ENCODE measurements at regions not wholly inside any gene's neighbourhood (a gene's known extent, or its start where the extent isn't known, plus 50 kb on each side); places are given as distances from the start of the nearest gene placed in this dataset.

DNA sequence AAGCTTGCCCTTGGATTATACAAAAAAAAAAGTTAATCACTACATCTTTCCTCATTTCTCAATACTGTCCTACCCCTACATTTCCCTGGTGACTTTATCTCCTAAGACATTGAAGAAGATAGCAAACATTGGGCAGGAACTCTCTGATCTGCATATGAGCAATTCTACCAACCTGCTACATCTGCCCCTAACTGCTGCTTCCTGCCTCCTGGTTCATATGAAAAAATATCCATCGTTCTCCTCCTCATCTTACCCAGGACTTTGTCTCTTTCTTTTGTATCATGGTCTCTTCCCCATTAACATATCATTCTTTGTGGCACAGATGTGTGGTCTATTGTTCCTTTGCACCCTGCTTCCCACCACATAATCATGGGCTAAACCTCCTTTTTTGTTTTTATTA lies 139.7 kb upstream of the PCGF5 start:
- H3K36me3 Mint-ChIP-seq (ENCODE audit: insufficient read depth, unreplicated experiment), result no peaks in the 10 kb centered on the region
- DNase-seq (ENCODE audit: unreplicated experiment), result no peak
- TF ChIP-seq, protein P1, sequence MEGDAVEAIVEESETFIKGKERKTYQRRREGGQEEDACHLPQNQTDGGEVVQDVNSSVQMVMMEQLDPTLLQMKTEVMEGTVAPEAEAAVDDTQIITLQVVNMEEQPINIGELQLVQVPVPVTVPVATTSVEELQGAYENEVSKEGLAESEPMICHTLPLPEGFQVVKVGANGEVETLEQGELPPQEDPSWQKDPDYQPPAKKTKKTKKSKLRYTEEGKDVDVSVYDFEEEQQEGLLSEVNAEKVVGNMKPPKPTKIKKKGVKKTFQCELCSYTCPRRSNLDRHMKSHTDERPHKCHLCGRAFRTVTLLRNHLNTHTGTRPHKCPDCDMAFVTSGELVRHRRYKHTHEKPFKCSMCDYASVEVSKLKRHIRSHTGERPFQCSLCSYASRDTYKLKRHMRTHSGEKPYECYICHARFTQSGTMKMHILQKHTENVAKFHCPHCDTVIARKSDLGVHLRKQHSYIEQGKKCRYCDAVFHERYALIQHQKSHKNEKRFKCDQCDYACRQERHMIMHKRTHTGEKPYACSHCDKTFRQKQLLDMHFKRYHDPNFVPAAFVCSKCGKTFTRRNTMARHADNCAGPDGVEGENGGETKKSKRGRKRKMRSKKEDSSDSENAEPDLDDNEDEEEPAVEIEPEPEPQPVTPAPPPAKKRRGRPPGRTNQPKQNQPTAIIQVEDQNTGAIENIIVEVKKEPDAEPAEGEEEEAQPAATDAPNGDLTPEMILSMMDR (IDR thresholded peaks at IDR 0.05; ENCODE audit: unreplicated experiment), result no peak
- ChIA-PET POLR2A (no interaction called here), CTCF (interaction anchor here (0.6 kb wide), 1 partner anchor 110 kb away, joined by 3 read pairs; no protein-coding TSS in a partner anchor)
- no peak overlapping the region for H3K4me3 Mint-ChIP-seq (ENCODE audit: unreplicated experiment)
- H3K9me3 Mint-ChIP-seq (ENCODE audit: unreplicated experiment), result no peaks in the 10 kb centered on the region
- no TSS peak for BruUV-seq (replicated peaks)
- H3K27ac Mint-ChIP-seq (ENCODE audit: low read depth, unreplicated experiment), result no peak overlapping the region
- H3K4me1 Mint-ChIP-seq (ENCODE audit: insufficient read depth, unreplicated experiment), result peaks cover 6% of the 10 kb centered on the region
- intact Hi-C loops (cut with micrococcal nuclease), result no loop called here
- H3K27me3 Mint-ChIP-seq (ENCODE audit: insufficient read depth, unreplicated experiment), result peaks cover 61% of the 10 kb centered on the region

DNA sequence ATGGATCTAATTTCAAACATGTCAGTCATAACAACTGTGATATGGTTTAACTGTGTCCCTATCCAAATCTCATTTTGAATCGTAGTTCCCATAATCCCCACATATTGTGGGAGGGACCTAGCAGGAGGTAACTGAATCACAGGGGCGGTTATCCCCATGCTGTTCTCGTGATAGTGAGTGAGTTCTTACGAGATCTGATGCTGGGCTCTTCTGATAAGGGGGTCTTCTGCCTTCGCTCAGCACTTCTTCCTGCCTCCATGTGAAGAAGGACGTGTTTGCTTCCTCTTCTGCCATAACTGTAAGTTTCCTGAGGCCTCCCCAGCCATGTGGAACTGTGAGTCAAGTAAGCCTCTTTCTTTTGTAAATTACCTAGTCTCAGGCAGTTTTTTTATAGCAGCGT lies 138.0 kb upstream of the PCGF5 start:
- CTCF ChIA-PET, result interaction anchor here (1.5 kb wide), 1 partner anchor 10 kb away, joined by 4 read pairs; no protein-coding TSS in a partner anchor

DNA sequence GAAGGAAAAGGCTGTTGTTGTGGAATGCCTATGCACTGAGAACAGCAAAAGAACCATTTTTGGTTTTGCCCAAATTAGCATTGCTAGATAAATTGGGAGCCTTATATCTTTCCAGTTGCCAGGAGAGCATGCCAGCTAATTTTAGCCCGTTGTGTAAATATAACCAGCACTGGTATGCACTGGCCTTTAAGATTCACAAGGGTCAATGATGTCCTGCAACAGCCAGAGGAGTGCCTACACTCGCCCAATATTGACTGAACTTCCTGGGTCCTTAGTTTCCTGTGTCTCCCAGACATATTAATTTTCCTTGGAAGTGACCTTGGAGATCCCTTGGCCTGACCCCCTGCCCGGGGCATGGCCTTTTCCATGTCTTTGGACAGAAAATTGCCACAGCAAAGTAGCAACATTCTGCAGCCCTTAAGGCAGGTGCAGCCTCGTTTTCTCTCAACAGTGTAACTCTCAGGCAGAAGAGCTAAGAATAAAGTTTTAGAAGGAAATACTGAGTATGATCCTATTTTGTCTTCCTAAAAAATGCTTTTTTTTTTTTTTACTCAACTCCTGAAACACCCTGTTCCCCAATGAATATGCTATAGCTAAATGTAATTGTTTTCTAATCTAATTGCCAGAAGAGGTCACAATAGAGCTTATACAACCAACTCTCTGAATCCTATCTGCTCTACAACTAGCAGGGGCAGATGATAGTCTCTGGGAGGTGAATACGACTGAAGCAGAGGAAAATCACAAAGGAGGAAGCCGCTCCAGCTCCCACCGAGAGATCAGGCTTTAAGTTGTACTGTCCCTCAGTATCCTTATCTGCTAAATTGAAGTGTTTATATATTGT lies 131.9 kb upstream of the PCGF5 start:
- Mint-ChIP-seq H3K27me3 (ENCODE audit: insufficient read depth, unreplicated experiment) (no peaks in the 10 kb centered on the region), H3K9me3 (ENCODE audit: unreplicated experiment) (no peaks in the 10 kb centered on the region), H3K4me3 (ENCODE audit: unreplicated experiment) (no peak overlapping the region), H3K36me3 (ENCODE audit: insufficient read depth, unreplicated experiment) (no peaks in the 10 kb centered on the region), H3K27ac (ENCODE audit: low read depth, unreplicated experiment) (no peak overlapping the region), H3K4me1 (ENCODE audit: insufficient read depth, unreplicated experiment) (peaks cover 5% of the 10 kb centered on the region)
- DNase-seq (ENCODE audit: unreplicated experiment), result peak; percentile 27
- TF ChIP-seq, protein P1 (IDR thresholded peaks at IDR 0.05; ENCODE audit: unreplicated experiment), result peak; percentile 28
- no TSS peak for BruUV-seq (replicated peaks)
- ChIA-PET CTCF (interaction anchor here (0.5 to 5.1 kb wide), 35 partner anchors 11 to 286 kb away, joined by 3 to 125 read pairs (median 4); partner anchors contain the start of gene PCGF5), POLR2A (interaction anchor here (0.7 to 2.0 kb wide), 6 partner anchors 21 to 177 kb away, joined by 3 to 15 read pairs (median 4); no protein-coding TSS in a partner anchor)
- intact Hi-C loops (cut with micrococcal nuclease), result loop anchor here (1.0 kb wide), 1 partner anchor 163 kb away; no protein-coding TSS in a partner anchor

More for the DNA sequence above, 138.0 kb upstream of the PCGF5 start:
- Mint-ChIP-seq H3K4me3 (ENCODE audit: unreplicated experiment) (no peak overlapping the region), H3K27me3 (ENCODE audit: insufficient read depth, unreplicated experiment) (peaks cover 44% of the 10 kb centered on the region), H3K4me1 (ENCODE audit: insufficient read depth, unreplicated experiment) (peaks cover 4% of the 10 kb centered on the region), H3K36me3 (ENCODE audit: insufficient read depth, unreplicated experiment) (no peaks in the 10 kb centered on the region), H3K27ac (ENCODE audit: low read depth, unreplicated experiment) (no peak overlapping the region), H3K9me3 (ENCODE audit: unreplicated experiment) (no peaks in the 10 kb centered on the region)
- intact Hi-C loops (cut with micrococcal nuclease), result no loop called here
- DNase-seq (ENCODE audit: unreplicated experiment), result no peak
- POLR2A ChIA-PET, result no interaction called here
- TF ChIP-seq, protein P1 (IDR thresholded peaks at IDR 0.05; ENCODE audit: unreplicated experiment), result no peak
- BruUV-seq (replicated peaks), result no TSS peak

DNA sequence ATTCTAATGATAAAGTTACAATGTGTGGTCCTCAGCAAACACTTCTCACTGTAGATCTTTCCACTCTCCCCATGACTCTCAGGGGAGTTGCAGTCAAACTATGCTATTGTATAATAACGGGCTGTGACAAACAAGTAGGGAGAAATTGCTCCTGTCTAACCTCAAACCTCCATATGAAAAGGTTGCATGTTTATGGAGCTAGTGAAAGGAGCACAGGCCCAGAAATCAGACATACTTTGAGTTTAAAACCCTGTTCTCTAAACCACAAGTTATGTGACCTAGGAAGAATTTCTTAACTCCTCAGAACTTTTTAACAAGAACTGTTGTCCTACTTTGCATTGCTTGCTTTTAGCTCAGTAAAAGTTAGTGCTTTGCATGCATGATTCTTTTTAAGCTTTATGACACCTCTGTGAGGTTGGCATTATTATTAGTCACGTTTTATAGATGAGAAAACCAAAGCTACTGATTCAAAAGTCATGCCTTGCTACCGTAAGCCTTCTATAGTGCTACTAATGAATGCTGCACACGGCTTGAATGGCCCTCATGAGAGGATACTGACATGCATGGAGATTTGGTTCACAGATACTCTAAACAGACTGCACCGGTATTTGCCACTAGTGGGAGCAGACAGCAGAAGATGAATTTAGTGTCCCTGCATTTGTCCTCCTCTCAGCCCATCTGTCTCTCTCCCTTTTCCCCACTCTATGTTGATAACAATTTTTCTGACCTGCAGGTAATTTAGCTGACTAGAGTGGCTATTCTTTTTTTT lies 129.5 kb upstream of the PCGF5 start:
- ChIA-PET POLR2A (interaction anchor here (0.6 to 1.0 kb wide), 2 partner anchors 160 to 210 kb away, joined by 3 read pairs; no protein-coding TSS in a partner anchor), CTCF (interaction anchor here (0.6 to 5.1 kb wide), 12 partner anchors 9 to 175 kb away, joined by 3 to 125 read pairs (median 4); no protein-coding TSS in a partner anchor)
- no peak overlapping the region for H3K27ac Mint-ChIP-seq (ENCODE audit: low read depth, unreplicated experiment)
- TF ChIP-seq, protein P1 (IDR thresholded peaks at IDR 0.05; ENCODE audit: unreplicated experiment), result no peak
- no peak for DNase-seq (ENCODE audit: unreplicated experiment)
- peaks cover 5% of the 10 kb centered on the region for H3K4me1 Mint-ChIP-seq (ENCODE audit: insufficient read depth, unreplicated experiment)
- H3K9me3 Mint-ChIP-seq (ENCODE audit: unreplicated experiment), result peaks cover 9% of the 10 kb centered on the region
- no peaks in the 10 kb centered on the region for H3K36me3 Mint-ChIP-seq (ENCODE audit: insufficient read depth, unreplicated experiment)
- intact Hi-C loops (cut with micrococcal nuclease), result no loop called here
- no TSS peak for BruUV-seq (replicated peaks)
- no peak overlapping the region for H3K4me3 Mint-ChIP-seq (ENCODE audit: unreplicated experiment)
- H3K27me3 Mint-ChIP-seq (ENCODE audit: insufficient read depth, unreplicated experiment), result no peaks in the 10 kb centered on the region

Data from MCF 10A (cell line).